ENCODE measurements at regions not wholly inside any gene's neighbourhood (a gene's known extent, or its start where the extent isn't known, plus 50 kb on each side); places are given as distances from the start of the nearest gene placed in this dataset.

GRCh38 chr4:184335520-184335919 lies 117.8 kb upstream of the ENPP6 start:
- Histone ChIP-seq H3K4me3 (no peak overlapping the region), H3K9ac (ENCODE audit: insufficient read depth in 1 of 2, low read depth in 2 of 2, low read length in 2 of 2) (no peak overlapping the region), H4K20me1 (replicated peaks; ENCODE audit: control insufficient read depth, insufficient read depth, low read length) (no peaks in the 10 kb centered on the region), H3K4me2 (ENCODE audit: insufficient read depth, low read length) (no peak overlapping the region), H3K36me3 (ENCODE audit: control insufficient read depth, insufficient read depth, low read length) (no peaks in the 10 kb centered on the region), H3K4me1 (replicated peaks in 1 of 2; ENCODE audit: control insufficient read depth in 2 of 2, insufficient read depth in 2 of 2, low read length in 2 of 2) (peaks cover 3 to 4% of the 10 kb centered on the region in 2 experiments; a peak in 2 of 5 replicates), H3K79me2 (ENCODE audit: control insufficient read depth, insufficient read depth, low read length) (no peaks in the 10 kb centered on the region), H3K9me3 (replicated peaks; ENCODE audit: control insufficient read depth, insufficient read depth, low read depth, low read length) (no peaks in the 10 kb centered on the region), H3K27ac (ENCODE audit: extremely low read depth, low read depth, low read length) (no peak overlapping the region), H3K27me3 (ENCODE audit: control insufficient read depth in 2 of 2, insufficient read depth in 2 of 2, low read length in 2 of 2) (no peaks in the 10 kb centered on the region), H2AFZ (ENCODE audit: low read depth, low read length) (no peak overlapping the region), H3K9me1 (ENCODE audit: control insufficient read depth, insufficient read depth, low read length) (no peaks in the 10 kb centered on the region)
- ATAC-seq (no peak), DNase-seq (ENCODE audit: extremely low read depth in 1 of 4, low spot score in 3 of 4) (no peak), FAIRE-seq (no peak)
- intact Hi-C loops (cut with micrococcal nuclease): loop anchor here (5.0 kb wide), 1 partner anchor 47 kb away; no protein-coding TSS in a partner anchor
- ChIA-PET POLR2A (interaction anchor here (0.6 kb wide), 1 partner anchor 273 kb away, joined by 4 read pairs; no protein-coding TSS in a partner anchor), CTCF (ENCODE audit: low intra/inter-chr PET ratio) (no interaction called here)
- no TSS peak for BruUV-seq (replicated peaks)
- in situ Hi-C loops (cut with MboI): no loop called here
- 17% methylated on average over 1 of the region's 1 CpG for WGBS (ENCODE audit: insufficient coverage, low coverage, missing lambda C conversion rate)
- TF ChIP-seq HINFP (tag; conservative IDR thresholded peaks at IDR 0.05; ENCODE audit: low read depth) (no peak), ZNF324 (CRISPR knock-in tag; IDR thresholded peaks at IDR 0.05) (no peak), MEF2A (IDR thresholded peaks at IDR 0.05; ENCODE audit: control insufficient read depth, low read depth, low read length) (no peak), HOXB6 (CRISPR knock-in tag; IDR thresholded peaks at IDR 0.05; ENCODE audit: borderline replicate concordance) (no peak), ZBED1 (IDR thresholded peaks at IDR 0.05) (no peak), E4F1 (CRISPR knock-in tag; IDR thresholded peaks at IDR 0.05; ENCODE audit: borderline replicate concordance) (no peak), SNRNP70 (optimal IDR thresholded peaks at IDR 0.05; ENCODE audit: low read depth, low read length) (no peak), ZBTB5 (IDR thresholded peaks at IDR 0.05) (no peak), ZKSCAN3 (CRISPR knock-in tag; IDR thresholded peaks at IDR 0.05) (no peak), NKRF (IDR thresholded peaks at IDR 0.05; ENCODE audit: borderline replicate concordance) (no peak)
- TF ChIP-seq, protein P1, sequence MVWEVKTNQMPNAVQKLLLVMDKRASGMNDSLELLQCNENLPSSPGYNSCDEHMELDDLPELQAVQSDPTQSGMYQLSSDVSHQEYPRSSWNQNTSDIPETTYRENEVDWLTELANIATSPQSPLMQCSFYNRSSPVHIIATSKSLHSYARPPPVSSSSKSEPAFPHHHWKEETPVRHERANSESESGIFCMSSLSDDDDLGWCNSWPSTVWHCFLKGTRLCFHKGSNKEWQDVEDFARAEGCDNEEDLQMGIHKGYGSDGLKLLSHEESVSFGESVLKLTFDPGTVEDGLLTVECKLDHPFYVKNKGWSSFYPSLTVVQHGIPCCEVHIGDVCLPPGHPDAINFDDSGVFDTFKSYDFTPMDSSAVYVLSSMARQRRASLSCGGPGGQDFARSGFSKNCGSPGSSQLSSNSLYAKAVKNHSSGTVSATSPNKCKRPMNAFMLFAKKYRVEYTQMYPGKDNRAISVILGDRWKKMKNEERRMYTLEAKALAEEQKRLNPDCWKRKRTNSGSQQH (CRISPR knock-in tag; IDR thresholded peaks at IDR 0.05): no peak

Measured in K562 (cell line).